ENCODE measurements at regions not wholly inside any gene's neighbourhood (a gene's known extent, or its start where the extent isn't known, plus 50 kb on each side); places are given as distances from the start of the nearest gene placed in this dataset.

DNA sequence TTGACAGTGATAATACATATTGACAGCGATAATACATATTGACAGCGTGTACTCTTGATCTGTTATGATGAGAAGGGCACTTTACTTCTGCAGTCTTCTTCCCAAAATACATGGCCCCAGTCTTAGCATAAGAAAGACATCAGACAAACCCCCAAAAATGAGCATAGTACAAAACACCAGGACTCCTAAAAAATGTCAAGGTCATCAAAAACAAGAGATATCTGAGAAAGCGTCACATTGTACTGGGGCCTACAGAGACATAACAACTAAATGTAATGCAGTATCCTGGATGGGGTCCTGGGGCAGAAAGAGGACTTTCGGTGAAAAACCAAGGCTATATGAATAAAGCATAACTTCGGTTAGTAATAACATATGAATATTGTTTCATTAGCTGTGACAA lies 731.5 kb upstream of the SGCG start:
- TF ChIP-seq, protein P1, sequence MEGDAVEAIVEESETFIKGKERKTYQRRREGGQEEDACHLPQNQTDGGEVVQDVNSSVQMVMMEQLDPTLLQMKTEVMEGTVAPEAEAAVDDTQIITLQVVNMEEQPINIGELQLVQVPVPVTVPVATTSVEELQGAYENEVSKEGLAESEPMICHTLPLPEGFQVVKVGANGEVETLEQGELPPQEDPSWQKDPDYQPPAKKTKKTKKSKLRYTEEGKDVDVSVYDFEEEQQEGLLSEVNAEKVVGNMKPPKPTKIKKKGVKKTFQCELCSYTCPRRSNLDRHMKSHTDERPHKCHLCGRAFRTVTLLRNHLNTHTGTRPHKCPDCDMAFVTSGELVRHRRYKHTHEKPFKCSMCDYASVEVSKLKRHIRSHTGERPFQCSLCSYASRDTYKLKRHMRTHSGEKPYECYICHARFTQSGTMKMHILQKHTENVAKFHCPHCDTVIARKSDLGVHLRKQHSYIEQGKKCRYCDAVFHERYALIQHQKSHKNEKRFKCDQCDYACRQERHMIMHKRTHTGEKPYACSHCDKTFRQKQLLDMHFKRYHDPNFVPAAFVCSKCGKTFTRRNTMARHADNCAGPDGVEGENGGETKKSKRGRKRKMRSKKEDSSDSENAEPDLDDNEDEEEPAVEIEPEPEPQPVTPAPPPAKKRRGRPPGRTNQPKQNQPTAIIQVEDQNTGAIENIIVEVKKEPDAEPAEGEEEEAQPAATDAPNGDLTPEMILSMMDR (IDR thresholded peaks at IDR 0.05 in 4 of 5, conservative IDR thresholded peaks at IDR 0.05 in 1 of 5): no peak
- TF ChIP-seq POLR2A (IDR thresholded peaks at IDR 0.05): no peak

All from gastrocnemius medialis (tissue), 4 donors.